IMR-90 (cell line): ENCODE measurements at regions not wholly inside any gene's neighbourhood (a gene's known extent, or its start where the extent isn't known, plus 50 kb on each side); places are given as distances from the start of the nearest gene placed in this dataset.

ENCODE experiments used
- ATAC-seq: fragments of 200-7000 bp; cut with Tn5 transposase; 2 replicates; pipeline ENCODE4 v1.9.1; 2020; ENCODE audit warnings: low read depth, mild to moderate bottlenecking, moderate library complexity
- BruUV-seq: library from RNA; stranded (reverse); fragments of 400-500 nt; replicated peaks from 2 replicates; lab custom pipeline; 2021; lab: Mats Ljungman, UMichigan
- CTCF ChIA-PET: fragments of 300-600 bp; formaldehyde crosslinking; extraction: SDS; loops from one replicate; lab custom pipeline; 2021; ENCODE audit warnings: antibody characterized with exemption; lab: Yijun Ruan, JAX
- POLR2A ChIA-PET: fragments of 300-600 bp; sonication (Branson Sonifier 250); formaldehyde crosslinking; loops from one replicate; lab custom pipeline; 2022; ENCODE audit warnings: antibody characterized with exemption; ENCODE audit not compliant: unreplicated experiment; lab: Charles Lee
- DNase-seq: peaks from one replicate; pipeline ENCODE4 v3.0.0; 2013
- H2AFZ ChIP-seq: replicated peaks from 2 replicates; pipeline ENCODE3; 2013; ENCODE audit warnings: low read length, mild to moderate bottlenecking; ENCODE audit not compliant: poor library complexity
- H2AK5ac ChIP-seq: 2 replicates; pipeline ENCODE4 v1.6.1; 2013; ENCODE audit warnings: low read depth, low read length, inconsistent platforms
- H2AK9ac ChIP-seq: replicated peaks from 2 replicates; pipeline ENCODE3; 2013; ENCODE audit warnings: mild to moderate bottlenecking, low read depth, low read length, moderate library complexity; ENCODE audit not compliant: poor library complexity
- H2BK120ac ChIP-seq: 2 replicates; pipeline ENCODE4 v1.6.1; 2013; ENCODE audit warnings: low read depth, low read length, inconsistent platforms
- H2BK15ac ChIP-seq: 3 replicates; pipeline ENCODE4 v1.6.1; 2013; ENCODE audit warnings: low read depth, low read length, inconsistent platforms
- H2BK20ac ChIP-seq: 2 replicates; pipeline ENCODE4 v1.6.1; 2013; ENCODE audit warnings: low read depth, mild to moderate bottlenecking, inconsistent platforms, low read length, moderate library complexity
- H2BK5ac ChIP-seq: 2 replicates; pipeline ENCODE4 v1.6.1; 2013; ENCODE audit warnings: mild to moderate bottlenecking, low read depth, low read length, inconsistent platforms; ENCODE audit not compliant: poor library complexity, severe bottlenecking
- H3K14ac ChIP-seq: replicated peaks from 2 replicates; pipeline ENCODE4 v1.6.1; 2013; ENCODE audit warnings: low read depth, low read length, inconsistent platforms
- H3K18ac ChIP-seq: 2 replicates; pipeline ENCODE4 v1.6.1; 2013; ENCODE audit warnings: low read depth, low read length, control low read depth
- H3K23ac ChIP-seq: 2 replicates; pipeline ENCODE4 v1.6.1; 2013; ENCODE audit warnings: low read depth, low read length, inconsistent platforms
- H3K27ac ChIP-seq: 2 replicates; pipeline ENCODE4 v1.5.1; 2013; ENCODE audit warnings: mild to moderate bottlenecking, control low read depth, low read length; ENCODE audit not compliant: insufficient read depth
- H3K27me3 ChIP-seq: 2 replicates; pipeline ENCODE4 v1.6.1; 2013; ENCODE audit warnings: low read length; ENCODE audit not compliant: control insufficient read depth, insufficient read depth
- H3K36me3 ChIP-seq: 2 replicates; pipeline ENCODE4 v1.6.1; 2013; ENCODE audit warnings: low read length, mixed read lengths; ENCODE audit not compliant: control insufficient read depth, insufficient read depth
- H3K4ac ChIP-seq: 2 replicates; pipeline ENCODE4 v1.6.1; 2013; ENCODE audit warnings: low read depth, low read length, inconsistent platforms
- H3K4me1 ChIP-seq: 2 replicates; pipeline ENCODE4 v1.6.1; 2013; ENCODE audit warnings: low read length, mixed read lengths; ENCODE audit not compliant: control insufficient read depth, insufficient read depth
- H3K4me2 ChIP-seq: 2 replicates; pipeline ENCODE4 v1.6.1; 2013; ENCODE audit warnings: low read depth, mild to moderate bottlenecking, control low read depth, low read length, moderate library complexity
- H3K4me3 ChIP-seq: 2 replicates; pipeline ENCODE4 v1.5.1; 2013; ENCODE audit warnings: low read depth, mild to moderate bottlenecking, control low read depth, low read length, moderate library complexity; ENCODE audit not compliant: insufficient read depth
- H3K56ac ChIP-seq: 2 replicates; pipeline ENCODE4 v1.6.1; 2013; ENCODE audit warnings: low read length, inconsistent platforms; ENCODE audit not compliant: insufficient read depth; ENCODE audit errors: extremely low read depth
- H3K79me1 ChIP-seq, 2 experiments: 2 replicates each; pipeline ENCODE4 v1.6.1; 2013; ENCODE audit warnings: low read length in 2 of 2, inconsistent platforms in 1 of 2, low read depth in 1 of 2
- H3K9ac ChIP-seq: 2 replicates; pipeline ENCODE4 v1.6.1; 2013; ENCODE audit warnings: low read depth, low read length, control low read depth
- H3K9me1 ChIP-seq: 2 replicates; pipeline ENCODE4 v1.6.1; 2013; ENCODE audit warnings: low read length, inconsistent platforms; ENCODE audit not compliant: insufficient read depth
- H3K9me3 ChIP-seq: 2 replicates; pipeline ENCODE4 v1.6.1; 2013; ENCODE audit warnings: low read length; ENCODE audit not compliant: control insufficient read depth, insufficient read depth
- H4K20me1 ChIP-seq: 2 replicates; pipeline ENCODE4 v1.6.1; 2013; ENCODE audit warnings: low read length, inconsistent platforms; ENCODE audit not compliant: insufficient read depth
- H4K5ac ChIP-seq: 2 replicates; pipeline ENCODE4 v1.6.1; 2013; ENCODE audit warnings: mild to moderate bottlenecking, low read depth, low read length, control low read depth
- H4K8ac ChIP-seq, 2 experiments: 2 replicates each; pipeline ENCODE4 v1.6.1; 2013; ENCODE audit warnings: low read depth in 2 of 2, low read length in 2 of 2, control low read depth in 1 of 2, inconsistent platforms in 1 of 2
- H4K91ac ChIP-seq: 2 replicates; pipeline ENCODE4 v1.6.1; 2013; ENCODE audit warnings: low read depth, low read length, inconsistent platforms; ENCODE audit not compliant: insufficient read depth
- CEBPB ChIP-seq: IDR thresholded peaks from 2 replicates; pipeline ENCODE4 v1.6.1; 2012; ENCODE audit warnings: low read depth, low read length, improper control_type of control experiment
- FOS ChIP-seq: fragments of 150-350 bp; IDR thresholded peaks from 2 replicates; pipeline ENCODE4 v1.6.1; 2016; ENCODE audit warnings: low read depth, low read length
- MAZ ChIP-seq: IDR thresholded peaks from 2 replicates; pipeline ENCODE4 v1.6.1; 2012; ENCODE audit warnings: low read depth, mild to moderate bottlenecking, low read length, improper control_type of control experiment, moderate library complexity, borderline replicate concordance
- WGBS, 2 experiments: methylation state at CpG; one replicate each; pipeline versions ENCODE4 v1.1.5 to v1.1.7; 2013; ENCODE audit warnings: missing lambda C conversion rate in 2 of 2; ENCODE audit not compliant: insufficient read length in 1 of 2; ENCODE audit errors: extremely low coverage in 2 of 2; 5-methylcytosine and 5-hydroxymethylcytosine counted together
- dilution Hi-C: fragments of 300-500 bp; cut with HindIII; formaldehyde crosslinking; loops from one replicate; pipeline ENCODE4 v1.14.3; 2018; ENCODE audit warnings: low sequenced_read_pairs; ENCODE audit not compliant: unreplicated experiment
- in situ Hi-C: fragments of 300-500 bp; cut with MboI; formaldehyde crosslinking; loops from 3 replicates; pipeline ENCODE4 v1.14.3; 2019; ENCODE audit warnings: low sequenced_read_pairs, inconsistent platforms, mixed read lengths
- intact Hi-C: fragments of 100-400 bp; cut with micrococcal nuclease; formaldehyde crosslinking; loops from 2 replicates; pipeline ENCODE4 v1.10.0; 2022

- no peak overlapping the region for H3K18ac ChIP-seq
- no peak overlapping the region for H3K4me3 ChIP-seq
- in situ Hi-C loops: no loop called here
- peaks cover 3% of the 10 kb centered on the region; the same call in 1 of the 2 replicates for H3K9me1 ChIP-seq
- H4K8ac ChIP-seq: no peak overlapping the region
- H3K79me1 ChIP-seq: no peaks in the 10 kb centered on the region
- DNase-seq: peak; percentile 61
- no peak overlapping the region for H3K56ac ChIP-seq
- CTCF ChIA-PET: no interaction called here
- H2BK20ac ChIP-seq: no peak overlapping the region
- no peak overlapping the region for H3K23ac ChIP-seq
- H2BK15ac ChIP-seq: no peak overlapping the region
- dilution Hi-C loops: no loop called here
- WGBS, 2 experiments: no CpG with 5 or more reads among the region's 2 CpGs
- BruUV-seq: no TSS peak
- intact Hi-C loops: no loop called here
- no peak overlapping the region for H4K5ac ChIP-seq
- H2AK9ac ChIP-seq: no peak overlapping the region
- no peak overlapping the region for H3K9ac ChIP-seq
- POLR2A ChIA-PET: no interaction called here
- no peak overlapping the region for H4K91ac ChIP-seq
- no peaks in the 10 kb centered on the region for H3K4me1 ChIP-seq
- H2AK5ac ChIP-seq: no peak overlapping the region
- H3K4ac ChIP-seq: no peak overlapping the region
- H2BK120ac ChIP-seq: no peak overlapping the region
- H3K36me3 ChIP-seq: no peaks in the 10 kb centered on the region
- peak; percentile 46; the same call in 1 of the 2 replicates for ATAC-seq
- no peaks in the 10 kb centered on the region for H3K27me3 ChIP-seq
- no peak overlapping the region for H3K4me2 ChIP-seq
- H2AFZ ChIP-seq: no peak overlapping the region
- TF ChIP-seq FOS (peak; percentile 60; the same call in 1 of the 2 replicates), MAZ (no peak), CEBPB (peak; percentile 48; the same call in 1 of the 2 replicates)
- no peak overlapping the region for H2BK5ac ChIP-seq
- H3K27ac ChIP-seq: no peak overlapping the region
- no peak overlapping the region for H3K14ac ChIP-seq
- H4K20me1 ChIP-seq: no peaks in the 10 kb centered on the region
- H3K9me3 ChIP-seq: no peaks in the 10 kb centered on the region
Observed at GRCh38 chr18:40534723-40535122, 1420.3 kb upstream of the PIK3C3 start.
